ENCODE measurements at regions not wholly inside any gene's neighbourhood (a gene's known extent, or its start where the extent isn't known, plus 50 kb on each side); places are given as distances from the start of the nearest gene placed in this dataset.

DNA sequence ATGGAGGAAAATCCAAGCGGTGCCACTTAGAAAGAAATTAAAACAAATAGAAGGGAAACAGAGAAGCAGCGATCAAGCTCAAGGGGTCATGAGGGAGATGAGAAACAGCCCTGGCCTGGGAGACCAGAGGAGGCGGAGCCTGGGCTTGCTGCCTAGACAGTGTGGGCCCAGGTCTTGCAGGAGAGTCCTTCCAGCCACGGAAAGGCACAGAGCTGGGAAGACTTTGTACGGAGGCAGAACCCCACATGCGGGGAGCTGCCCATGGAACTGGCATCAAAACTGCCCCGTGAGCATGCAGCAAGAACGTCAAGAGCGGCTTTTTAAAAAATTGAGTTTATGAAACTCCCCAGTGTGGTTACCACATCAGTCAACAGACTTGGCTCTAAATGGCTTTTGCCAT is 119.4 kb downstream of the IRX1 start:
- DNase-seq (no peak), ATAC-seq (peak in 1 of 2 donors; percentile 19)
- intact Hi-C loops (cut with DNase I) = no loop called here

DNA sequence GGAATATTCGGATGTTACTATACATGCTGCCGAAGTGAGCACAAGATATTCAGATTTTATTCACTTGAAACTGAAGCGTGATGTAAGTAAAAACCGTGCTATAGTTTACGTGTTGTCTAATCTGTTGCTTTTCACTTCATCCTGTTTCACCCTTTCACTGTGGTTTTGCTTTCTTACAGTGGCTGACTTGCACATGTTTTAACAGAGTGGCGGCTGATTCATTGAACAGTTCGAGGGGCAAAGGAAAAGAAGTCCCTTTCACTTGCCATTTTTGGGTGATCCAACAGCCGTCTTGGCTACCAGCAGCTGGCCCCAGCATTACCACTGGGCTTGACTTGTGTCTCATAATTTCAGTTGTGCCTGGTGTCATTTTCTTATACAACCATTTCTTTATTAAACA is 134.0 kb downstream of the IRX1 start:
- no peak for ATAC-seq
- no peak for DNase-seq
- intact Hi-C loops (cut with DNase I) = no loop called here

DNA sequence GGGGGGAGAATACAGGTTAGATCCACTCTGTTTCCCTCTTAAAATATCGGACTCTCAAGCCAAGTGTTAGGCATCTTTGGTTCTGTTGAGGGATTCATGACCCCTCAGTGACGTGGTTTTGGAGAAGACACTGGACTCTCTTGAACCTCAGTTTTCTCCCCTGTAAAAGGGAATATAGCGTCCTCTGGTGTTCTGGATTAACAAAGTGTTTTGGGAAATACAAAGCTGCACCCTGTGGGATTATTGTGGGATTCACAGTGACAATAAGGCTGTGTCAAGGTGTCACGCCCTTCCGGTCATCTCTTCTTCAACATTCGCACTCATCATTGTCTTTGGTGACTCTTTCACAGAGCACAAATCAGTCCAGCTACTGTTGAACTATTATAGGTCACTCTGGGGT is 139.0 kb downstream of the IRX1 start:
- DNase-seq (no peak), ATAC-seq (no peak)
- intact Hi-C loops (cut with DNase I) = no loop called here

DNA sequence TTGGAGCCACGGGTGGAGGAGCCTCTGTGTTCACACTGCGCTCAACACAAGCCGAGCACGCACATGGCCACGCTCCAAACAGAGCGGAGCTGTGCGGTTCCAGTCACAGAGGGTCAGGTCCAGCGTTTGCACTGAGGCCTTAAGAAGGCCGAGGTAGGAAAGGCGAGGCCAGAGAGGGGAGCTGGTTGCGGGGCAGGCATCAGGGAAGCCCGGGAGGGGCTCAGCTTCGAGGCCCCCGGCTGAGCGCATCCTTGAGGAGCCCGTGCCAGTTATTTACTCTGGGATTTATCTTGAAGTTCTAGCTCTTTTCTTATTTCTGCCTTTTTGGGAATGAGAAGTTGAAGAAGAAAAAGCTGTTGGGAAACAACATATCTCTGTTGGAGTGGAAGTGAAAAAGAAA is 140.8 kb downstream of the IRX1 start:
- intact Hi-C loops (cut with DNase I) = no loop called here
- DNase-seq (no peak), ATAC-seq (no peak)

DNA sequence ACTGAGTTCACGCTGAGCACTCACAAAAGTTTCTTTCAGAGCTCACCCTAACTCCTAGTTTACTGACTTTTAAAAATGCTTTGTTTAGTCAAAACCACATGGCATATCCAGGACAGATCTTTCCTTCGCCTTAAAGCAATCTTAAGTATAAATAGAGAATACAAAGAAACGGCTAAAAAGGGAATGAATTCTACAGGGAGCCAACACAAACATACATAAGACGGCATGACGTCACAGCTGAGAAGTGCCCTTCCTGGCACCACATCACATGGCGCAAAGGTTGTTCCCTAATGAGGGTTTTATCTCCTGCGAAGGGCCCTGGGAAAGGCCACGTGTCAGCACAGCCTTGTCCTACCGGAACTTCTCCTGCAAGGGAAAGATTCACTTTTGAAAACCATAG is 141.3 kb downstream of the IRX1 start:
- DNase-seq (no peak), ATAC-seq (no peak)
- intact Hi-C loops (cut with DNase I) = no loop called here

DNA sequence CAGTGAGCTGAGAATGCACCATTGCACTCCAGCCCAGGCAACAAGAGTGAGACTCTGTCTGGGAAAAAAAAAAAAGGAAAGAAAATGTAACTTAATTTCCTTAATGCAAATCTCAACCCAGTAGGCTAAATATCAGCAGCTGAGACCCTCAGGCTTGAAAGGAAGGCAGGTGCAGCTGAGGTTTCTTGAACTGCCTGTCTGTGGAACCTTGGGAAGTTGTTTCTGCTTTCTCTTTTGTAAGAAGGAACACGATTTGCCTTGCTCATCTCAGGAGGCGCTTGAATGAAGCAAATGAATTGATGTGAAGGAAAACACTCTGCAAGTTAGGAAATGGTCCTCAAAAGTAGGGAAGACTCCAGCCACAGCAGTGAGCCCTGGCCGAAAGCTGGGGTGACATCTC is 143.3 kb downstream of the IRX1 start:
- no peak for DNase-seq
- intact Hi-C loops (cut with DNase I) = no loop called here
- ATAC-seq = no peak

DNA sequence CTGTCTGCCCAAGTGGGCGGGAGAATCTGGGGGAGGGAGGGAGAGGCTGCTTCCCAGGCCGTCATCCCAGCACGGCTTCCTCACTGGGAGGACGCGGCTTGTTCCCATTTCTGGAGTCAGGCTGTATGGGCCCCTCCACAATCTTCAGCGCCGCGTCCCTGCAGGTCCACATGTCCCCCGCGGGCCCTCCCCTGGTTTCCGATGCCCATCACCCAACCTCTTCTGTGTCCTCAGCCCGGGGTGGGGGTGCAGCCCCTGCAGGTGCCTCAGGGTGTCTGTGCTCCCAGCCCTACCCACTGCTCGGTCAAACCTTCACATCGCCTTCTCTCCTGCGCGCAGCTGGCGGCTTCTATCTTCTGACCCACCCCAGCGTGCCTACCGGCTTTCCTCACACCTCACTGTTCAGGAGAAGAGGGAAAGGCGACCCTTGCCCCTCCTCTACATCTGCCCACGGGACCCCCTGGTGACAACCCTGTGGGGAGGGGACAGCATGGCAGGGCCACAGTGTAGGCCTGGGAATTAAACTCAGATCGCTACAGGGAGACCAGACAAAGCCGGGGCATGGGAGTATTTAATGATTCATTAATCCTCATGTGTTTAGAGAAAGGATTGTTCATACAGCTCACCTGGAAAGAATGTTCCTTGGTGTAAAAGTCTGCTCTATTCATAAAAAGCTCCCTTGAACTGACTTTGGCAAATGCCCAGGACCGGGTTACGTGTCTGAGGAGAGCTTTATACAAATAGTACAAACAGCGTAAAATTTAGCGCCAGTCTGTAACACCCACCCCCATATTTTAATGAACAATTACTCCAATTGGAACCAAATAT is 145.1 kb downstream of the IRX1 start:
- ATAC-seq = no peak
- no peak for DNase-seq
- intact Hi-C loops (cut with DNase I) = no loop called here

DNA sequence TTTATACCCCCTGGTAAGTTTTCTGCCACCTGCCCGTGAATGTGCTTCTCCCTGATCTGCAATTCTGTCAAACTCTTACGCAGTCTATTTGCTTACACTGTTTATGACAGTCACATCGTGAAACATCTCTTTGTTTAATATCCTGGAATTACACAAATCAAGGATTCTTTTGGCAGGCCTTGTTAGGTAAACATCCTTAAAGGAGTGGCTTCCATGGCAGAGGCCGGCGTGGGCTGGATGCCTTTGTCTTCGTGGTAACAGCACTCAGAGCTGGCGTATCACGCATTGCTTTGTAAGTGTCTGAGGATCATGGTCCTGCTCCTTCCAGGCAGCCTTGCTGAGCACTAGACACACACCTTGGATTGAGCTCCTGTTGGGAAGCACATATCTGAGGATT is 145.7 kb downstream of the IRX1 start:
- ATAC-seq (no peak), DNase-seq (no peak)
- intact Hi-C loops (cut with DNase I) = no loop called here

DNA sequence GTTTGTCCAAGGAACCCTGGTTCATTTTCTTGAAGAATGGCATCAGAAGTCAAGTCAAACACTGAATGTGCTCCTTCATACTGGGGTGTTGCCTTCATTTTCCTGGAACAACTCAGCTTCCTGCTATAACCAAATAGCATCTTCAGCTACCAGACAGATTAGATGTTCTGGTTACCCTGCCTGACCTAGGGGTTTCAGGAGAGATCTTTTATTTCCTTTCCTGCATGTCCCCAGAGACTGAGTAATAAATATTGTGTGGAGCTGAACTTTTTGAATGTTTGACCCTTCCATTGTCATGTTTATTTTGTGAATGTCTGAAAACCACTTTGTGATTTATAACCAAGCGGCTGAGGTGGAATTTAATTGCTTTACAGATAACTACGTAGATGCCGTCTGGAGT is 147.1 kb downstream of the IRX1 start:
- no peak for DNase-seq
- intact Hi-C loops (cut with DNase I) = no loop called here
- ATAC-seq = no peak

DNA sequence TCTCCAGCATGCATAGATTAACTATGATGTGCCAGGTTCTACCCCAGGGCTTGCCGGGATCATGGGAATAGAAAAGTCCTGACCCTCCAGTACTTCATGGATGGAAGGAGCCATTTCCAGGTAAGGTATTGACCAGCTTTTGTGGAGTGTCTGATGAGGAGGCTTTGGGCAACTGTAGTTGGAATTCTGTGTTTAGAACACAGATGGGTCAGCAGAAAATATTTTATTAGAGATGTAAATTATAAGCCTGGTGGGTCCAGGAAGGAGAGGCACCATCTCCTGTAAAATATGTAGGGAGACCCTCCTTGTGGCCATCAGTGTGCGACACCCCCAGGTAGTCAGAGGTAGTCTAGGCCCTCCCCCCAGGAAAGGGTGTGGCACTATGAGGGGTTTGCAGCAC is 156.2 kb downstream of the IRX1 start:
- intact Hi-C loops (cut with DNase I) = no loop called here
- DNase-seq (no peak), ATAC-seq (no peak)

DNA sequence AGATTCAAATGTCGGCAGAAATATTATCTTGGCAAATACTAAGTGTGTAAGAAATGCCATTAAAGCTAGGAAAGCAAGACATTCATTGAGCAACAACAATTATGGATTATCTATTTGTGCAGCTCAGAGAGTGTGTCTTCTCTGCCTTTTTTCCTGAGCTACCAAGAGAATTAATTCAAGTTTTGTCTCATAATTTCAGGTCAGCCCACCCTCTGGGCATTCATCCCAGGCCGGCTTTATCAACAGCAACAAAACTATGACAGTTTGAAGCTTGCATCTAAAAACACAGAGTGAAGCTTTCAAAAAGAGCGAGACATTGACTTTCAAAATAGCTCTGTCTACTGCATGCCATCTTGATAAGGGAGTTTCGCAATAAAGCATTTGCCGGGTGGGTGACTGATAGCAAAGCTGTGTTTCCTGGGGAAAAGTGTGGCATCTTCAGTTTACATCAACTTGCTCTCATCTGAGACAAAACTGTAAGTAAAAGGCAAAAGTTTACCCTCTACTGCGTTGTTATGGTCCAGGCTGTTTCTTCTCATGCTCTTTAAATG is 182.4 kb downstream of the IRX1 start:
- DNase-seq (no peak), ATAC-seq (no peak)
- intact Hi-C loops (cut with DNase I) = no loop called here

DNA sequence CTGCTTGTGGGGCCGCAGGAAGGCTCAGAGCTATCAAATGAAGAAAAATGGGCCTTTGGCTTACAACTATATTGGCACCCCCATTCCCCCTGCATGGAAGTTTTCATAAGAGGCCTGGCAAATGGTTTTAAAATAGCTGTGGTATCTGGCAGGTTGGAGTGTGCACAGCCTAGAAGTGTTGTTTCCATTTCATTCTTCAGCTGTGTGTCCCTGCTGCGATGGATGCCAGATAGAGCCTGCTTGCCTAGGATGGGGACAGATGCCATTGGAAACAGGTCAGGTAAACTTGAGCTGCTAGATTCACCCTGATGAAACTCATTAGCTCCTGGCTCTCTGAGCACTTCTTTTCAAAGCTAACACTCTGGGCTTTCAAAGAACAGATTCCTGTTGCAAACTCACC is 183.3 kb downstream of the IRX1 start:
- DNase-seq (no peak), ATAC-seq (peak in 1 of 2 donors; percentile 44)
- intact Hi-C loops (cut with DNase I) = no loop called here

DNA sequence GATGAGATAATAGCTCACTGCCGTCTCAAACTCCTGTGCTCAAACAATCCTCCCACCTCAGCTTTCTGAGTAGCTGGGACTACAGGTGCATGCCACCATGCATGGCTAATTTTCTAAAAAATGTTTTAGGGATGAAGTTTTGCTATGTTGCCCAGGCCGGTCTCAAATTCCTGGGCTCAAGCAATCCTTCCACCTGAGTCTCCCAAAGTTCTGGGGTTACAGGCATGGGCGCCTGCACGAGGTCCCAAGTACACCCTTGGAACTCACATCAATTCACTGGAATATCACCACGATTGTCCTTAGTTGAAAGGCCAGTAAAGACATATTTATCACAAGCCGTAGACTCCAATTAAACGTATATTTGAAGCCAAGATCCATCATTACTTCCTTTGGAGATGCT is 184.6 kb downstream of the IRX1 start:
- DNase-seq = no peak
- intact Hi-C loops (cut with DNase I) = no loop called here

DNA sequence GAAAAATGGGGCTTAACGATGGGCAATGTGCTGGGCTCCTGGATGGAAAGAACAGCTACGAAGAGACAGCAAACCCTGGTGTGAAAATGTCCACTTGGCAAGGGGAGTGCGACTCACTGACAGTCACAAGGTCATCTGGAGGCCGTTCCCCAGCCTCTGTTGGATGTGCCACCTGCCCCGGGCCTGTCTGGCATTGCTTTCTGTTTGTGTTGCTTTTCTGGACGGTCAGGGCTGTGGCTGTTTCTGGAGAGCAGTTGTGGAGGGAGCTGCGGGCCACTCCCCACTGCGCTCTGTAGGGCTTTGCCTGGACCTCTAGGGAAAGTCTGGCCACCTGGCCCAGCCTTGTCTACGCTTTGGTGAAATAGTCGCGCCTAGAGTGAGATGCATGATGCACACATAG is 185.3 kb downstream of the IRX1 start:
- ATAC-seq (peak; percentile 15 to 23), DNase-seq (no peak)
- intact Hi-C loops (cut with DNase I) = no loop called here

More for the DNA sequence above, 184.6 kb downstream of the IRX1 start:
- no peak for ATAC-seq

DNA sequence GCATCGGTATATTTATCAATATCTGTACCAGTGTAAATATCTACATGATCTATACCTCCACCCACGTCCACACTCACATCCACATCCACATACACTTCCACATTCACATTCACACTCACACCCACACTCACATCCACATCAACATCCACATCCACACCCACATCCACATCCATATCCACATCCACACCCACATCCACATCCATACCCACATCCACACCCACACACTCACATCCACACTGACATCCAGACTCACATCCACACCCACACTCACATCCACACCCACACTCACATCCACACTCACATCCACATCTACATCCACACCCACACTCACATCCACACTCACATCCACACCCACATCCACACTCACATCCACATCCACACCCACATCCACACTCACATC is 189.2 kb downstream of the IRX1 start:
- DNase-seq (no peak), ATAC-seq (no peak)
- intact Hi-C loops (cut with DNase I) = no loop called here

DNA sequence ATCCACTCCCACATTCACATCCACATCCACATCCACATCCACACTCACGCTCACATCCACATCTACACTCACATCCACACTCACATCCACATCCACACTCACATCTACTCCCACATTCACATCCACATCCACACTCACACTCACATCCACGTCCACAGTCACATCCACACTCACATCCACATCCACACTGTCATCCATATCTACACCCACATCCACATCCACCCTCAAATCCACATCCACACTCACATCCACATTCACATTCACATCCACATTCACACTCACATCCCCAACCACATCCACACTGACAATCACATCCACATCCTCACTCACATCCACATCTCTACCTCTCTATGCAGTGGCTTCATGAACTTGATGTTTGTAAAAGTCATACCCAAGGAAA is 190.5 kb downstream of the IRX1 start:
- no peak for DNase-seq
- no peak for ATAC-seq
- intact Hi-C loops (cut with DNase I) = no loop called here

DNA sequence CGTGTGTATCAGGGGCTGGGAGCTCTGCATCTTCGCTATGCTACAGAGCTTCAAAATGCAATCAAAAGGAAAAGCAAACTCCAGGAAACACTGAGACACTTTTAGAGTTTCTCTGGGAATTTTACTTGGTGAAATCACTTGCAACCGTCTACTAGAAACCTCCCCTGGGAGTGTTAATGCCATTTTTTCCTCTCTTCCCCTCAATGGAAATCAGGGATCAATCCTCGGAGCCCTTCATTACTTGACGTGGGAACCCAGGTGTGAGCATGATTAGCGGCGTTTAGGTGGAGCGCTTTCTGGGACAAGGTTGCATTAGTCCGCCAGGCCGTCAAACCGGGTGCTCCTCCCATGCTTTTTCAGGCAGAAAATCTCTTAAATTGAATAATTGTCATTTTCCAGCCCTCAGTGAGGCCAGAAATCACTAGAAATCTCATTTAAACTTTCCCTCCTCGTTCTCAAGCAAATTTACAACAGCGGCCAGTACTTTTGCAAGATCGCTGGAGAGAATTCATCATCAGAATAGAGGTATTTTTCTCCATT is 191.3 kb downstream of the IRX1 start:
- DNase-seq = no peak
- ATAC-seq = no peak
- intact Hi-C loops (cut with DNase I) = no loop called here

DNA sequence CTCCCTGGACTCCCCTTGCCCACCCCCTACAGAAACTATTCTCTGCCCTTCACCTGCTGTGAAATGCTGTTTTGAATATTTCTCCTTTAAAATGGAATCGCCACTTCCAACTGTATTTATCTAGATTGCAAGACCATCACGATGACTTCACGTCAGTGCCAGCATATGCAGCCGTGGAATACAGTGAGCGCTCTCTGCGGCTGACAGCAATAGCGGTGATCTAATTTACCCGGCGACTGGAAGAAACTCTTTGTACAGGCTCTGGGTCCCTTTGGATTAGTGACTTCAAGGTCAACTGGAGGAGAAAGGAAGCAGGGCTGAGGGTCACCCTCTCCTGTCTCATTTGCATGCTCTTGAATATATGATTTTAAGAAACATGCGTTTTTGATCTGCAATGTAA is 192.0 kb downstream of the IRX1 start:
- intact Hi-C loops (cut with DNase I) = no loop called here
- ATAC-seq (no peak), DNase-seq (no peak)

DNA sequence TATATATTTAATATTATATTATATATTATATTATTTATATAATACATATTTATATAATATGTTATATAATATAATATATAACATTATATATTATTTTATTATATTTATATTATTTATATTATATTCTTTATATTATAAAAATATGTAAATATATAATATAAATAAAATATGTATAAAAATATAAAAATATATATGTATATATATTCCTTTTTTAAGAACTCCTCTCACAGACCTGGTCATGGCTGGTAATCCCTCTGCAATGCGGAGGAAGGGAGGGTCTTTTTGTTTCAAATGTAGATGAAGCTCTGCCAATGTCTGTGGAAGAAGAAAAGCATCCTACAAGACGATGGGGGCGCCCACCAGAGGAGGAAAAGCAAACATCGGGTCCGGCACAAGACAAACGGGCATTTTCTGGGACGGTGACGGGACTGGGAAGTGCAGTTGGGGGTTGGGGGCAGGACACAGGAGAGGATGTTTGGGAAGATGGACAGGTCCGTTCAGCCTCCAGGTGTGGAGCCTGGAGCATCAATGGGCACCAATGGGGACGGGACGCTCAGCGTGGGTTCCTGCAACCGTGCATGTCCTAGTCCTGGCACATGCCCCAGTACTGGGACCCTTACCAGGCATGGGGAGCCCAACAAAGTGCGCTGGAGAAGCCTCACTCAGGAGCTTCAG is 194.0 kb downstream of the IRX1 start:
- intact Hi-C loops (cut with DNase I) = no loop called here

DNA sequence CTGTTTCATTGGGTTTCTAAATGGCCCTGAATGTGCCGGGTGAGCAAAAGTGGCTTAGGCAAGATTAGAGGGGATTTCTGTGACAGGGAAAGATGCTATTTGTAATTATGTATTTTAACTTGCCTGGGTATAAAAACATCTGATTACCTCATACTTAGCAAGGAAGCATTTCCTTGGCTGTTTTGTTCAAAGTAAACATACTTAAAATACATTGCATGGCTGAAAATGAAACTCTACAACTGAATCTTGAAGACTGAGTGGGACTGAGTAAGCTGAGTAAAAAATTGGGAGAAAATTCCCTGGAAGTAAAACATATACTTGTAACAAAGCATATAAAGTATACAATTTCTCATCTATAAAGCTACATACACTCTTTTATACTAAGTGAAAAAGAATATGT is 197.5 kb downstream of the IRX1 start:
- DNase-seq (no peak), ATAC-seq (no peak)
- intact Hi-C loops (cut with DNase I) = no loop called here

More for the DNA sequence above, 194.0 kb downstream of the IRX1 start:
- DNase-seq (no peak), ATAC-seq (no peak)

DNA sequence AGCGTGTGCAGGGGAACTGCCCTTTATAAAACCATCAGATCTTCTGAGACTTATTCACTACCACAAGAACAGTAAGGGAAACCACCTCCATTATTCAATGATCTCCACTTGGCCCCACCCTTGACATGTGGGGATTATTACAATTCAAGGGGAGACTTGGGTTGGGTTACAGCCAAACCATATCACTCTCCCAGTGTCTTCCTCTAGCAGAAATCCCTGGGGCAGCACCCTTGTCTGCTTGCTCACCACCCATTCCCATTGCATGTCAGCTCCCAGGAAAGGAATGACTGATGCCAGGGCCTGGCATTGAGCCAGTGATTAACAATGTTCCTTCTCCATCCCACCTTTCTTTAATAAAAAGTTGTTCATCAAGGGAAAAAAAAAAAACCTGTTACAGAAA is 199.0 kb downstream of the IRX1 start:
- ATAC-seq (no peak), DNase-seq (no peak)
- intact Hi-C loops (cut with DNase I) = no loop called here
